SK-N-MC (cell line): ENCODE measurements at regions not wholly inside any gene's neighbourhood (a gene's known extent, or its start where the extent isn't known, plus 50 kb on each side); places are given as distances from the start of the nearest gene placed in this dataset.

Experiments used
- EZH2 ChIP-seq: fragments of 200-600 bp; sonication (generic); IDR thresholded peaks from one replicate; pipeline ENCODE4 v1.6.1; 2017; ENCODE audit warnings: antibody characterized with exemption
- FOXP2 ChIP-seq: optimal IDR thresholded peaks from 2 replicates; pipeline ENCODE3; 2011; ENCODE audit warnings: mild to moderate bottlenecking, moderate library complexity; ENCODE audit not compliant: insufficient read depth; ENCODE audit errors: extremely low read length, control extremely low read depth
- POLR2AphosphoS5 ChIP-seq: IDR thresholded peaks from 2 replicates; pipeline ENCODE4 v1.6.1; 2012; ENCODE audit warnings: mild to moderate bottlenecking, low read depth, low read length, borderline replicate concordance

GRCh38 chr4:108432418-108432817 is 188.0 kb upstream of the RPL34 start:
- TF ChIP-seq POLR2AphosphoS5, result no peak
- TF ChIP-seq EZH2, result no peak
- no peak for TF ChIP-seq FOXP2
